ENCODE measurements at regions not wholly inside any gene's neighbourhood (a gene's known extent, or its start where the extent isn't known, plus 50 kb on each side); places are given as distances from the start of the nearest gene placed in this dataset.
"Not testable (repeated sequence)": the region's sequence is repeated elsewhere in the genome, so short reads cannot be mapped to it uniquely, and the experiment has no call there.

GRCh38 chr4:31682796-31683195 lies 962.6 kb downstream of the PCDH7 start:
- DNase-seq = no peak

- no peak for DNase-seq
Measured at GRCh38 chr4:31687717-31688342, 967.7 kb downstream of the PCDH7 start.

DNA sequence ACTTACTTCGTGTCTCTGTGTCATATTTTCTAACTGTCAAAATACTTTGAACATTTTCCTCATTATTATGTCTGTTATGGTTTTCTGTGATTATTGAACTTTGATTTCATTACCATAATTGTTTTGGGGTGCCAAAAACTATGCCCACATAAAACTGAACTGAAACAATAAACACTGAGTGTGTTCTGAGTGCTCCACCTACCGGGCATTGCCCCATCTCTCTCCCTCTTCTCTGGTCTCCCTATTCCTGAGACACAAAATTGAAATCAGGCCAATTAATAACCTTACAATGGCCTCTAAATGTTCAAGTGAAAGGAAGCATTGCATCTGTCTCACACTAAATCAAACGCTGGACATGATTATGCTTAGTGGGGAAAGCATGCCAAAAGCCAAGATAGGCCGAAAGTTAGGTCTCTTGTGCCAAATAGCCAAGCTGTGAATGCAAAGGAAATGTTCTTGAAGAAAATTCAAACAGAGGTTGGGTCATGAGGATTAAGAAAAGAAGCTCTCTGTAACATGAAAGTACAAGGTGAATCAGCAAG lies 972.3 kb downstream of the PCDH7 start:
- DNase-seq = peak; percentile 6

DNA sequence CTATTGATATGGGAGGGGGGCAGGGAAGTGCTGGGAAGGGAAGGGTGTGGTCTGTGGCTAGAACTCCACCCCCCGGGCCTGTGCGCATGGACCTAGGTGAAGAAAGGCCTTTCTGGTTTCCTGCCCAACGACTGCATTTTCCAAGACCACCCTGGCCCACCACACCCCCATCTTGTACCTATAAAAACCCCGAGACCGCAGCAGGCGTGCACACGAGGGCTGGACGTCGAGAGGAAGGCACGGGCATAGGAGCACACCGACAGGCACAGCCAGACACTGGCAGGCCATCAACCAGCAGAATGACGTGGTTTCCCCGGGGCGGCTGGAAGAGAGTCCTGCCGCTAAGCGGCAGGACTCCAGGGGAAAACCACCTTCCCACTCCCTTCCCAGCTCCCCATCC lies 981.1 kb downstream of the PCDH7 start:
- DNase-seq = no peak

DNA sequence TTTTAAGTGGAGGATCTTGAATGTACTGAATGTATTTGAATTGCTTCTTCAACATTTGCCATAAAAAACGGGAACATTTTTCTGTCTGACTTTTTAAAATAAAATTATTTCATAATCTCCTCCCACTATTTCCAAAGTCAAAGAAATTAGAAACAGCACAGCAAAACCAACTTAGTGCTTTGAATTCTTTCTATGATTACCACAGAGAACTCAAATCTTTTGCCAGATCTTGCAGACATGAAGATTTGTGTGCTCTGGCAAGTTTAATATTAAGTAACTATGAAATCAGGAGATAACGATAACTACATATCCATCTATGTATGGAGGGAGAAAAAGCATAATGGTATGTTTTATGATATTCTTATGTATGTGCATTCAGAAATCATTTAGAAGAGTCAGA lies 982.2 kb downstream of the PCDH7 start:
- no peak for DNase-seq

GRCh38 chr4:31714238-31714637 lies 994.1 kb downstream of the PCDH7 start:
- no peak for DNase-seq

DNA sequence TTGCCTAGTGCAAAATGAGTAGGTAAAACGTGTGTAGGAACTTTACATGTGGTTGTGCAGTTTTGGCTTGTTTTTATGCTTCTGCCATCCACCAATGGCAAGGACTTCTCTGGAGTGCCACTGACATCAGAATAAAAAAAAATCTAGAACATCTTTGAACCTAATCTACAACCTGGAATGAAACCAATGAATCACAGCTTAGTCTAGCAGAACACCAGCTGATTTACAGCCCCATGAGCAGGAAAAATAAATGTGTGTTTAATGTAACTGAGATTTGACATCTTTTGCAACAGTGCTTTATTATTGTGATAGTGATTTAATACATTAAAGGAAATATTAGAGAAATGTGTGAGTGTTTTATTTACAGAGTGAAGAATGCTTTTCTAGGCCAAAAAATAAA lies 995.1 kb downstream of the PCDH7 start:
- DNase-seq = no peak

GRCh38 chr4:31727030-31727429 lies 1006.9 kb downstream of the PCDH7 start:
- no peak for DNase-seq

- DNase-seq = no peak
Measured at GRCh38 chr4:31735004-31735403, 1014.8 kb downstream of the PCDH7 start.

GRCh38 chr4:31737419-31737818 lies 1017.2 kb downstream of the PCDH7 start:
- no peak for DNase-seq

DNA sequence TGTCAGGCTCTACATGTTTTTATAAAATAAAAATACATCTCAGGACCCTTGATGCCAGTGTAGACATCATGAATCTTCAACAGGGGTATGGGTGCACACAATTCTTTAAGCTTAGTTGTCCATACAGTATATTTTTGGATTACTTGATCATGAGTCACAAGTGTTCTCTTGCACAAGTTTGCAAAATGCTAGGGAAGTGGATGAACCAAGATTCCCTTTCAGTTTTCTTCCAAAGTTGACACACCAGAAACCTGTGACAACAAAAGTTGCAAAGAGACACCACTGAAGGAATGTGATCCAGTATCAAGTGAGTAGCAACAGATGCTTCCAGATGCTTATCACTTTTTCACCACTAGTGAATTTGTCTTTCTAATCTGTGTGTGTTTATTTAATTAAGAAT lies 1021.2 kb downstream of the PCDH7 start:
- DNase-seq = no peak

GRCh38 chr4:31748382-31748781 lies 1028.2 kb downstream of the PCDH7 start:
- peak; percentile 13 for DNase-seq

DNA sequence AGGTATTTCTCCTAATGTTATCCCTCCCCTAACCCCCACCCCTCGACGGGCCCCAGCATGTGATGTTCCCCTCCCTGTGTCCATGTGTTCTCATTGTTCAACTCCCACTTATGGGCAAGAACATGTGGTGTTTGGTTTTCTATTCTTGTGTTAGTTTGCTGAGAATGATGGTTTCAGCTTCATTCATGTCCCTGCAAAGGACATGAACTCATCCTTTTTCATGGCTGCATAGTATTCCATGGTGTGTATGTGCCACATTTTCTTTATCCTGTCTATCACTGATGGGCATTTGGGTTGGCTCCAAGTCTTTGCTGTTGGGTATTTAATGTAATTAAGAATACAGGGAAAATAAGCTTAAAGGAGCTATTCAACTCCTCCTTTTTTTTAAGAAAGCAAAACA lies 1030.4 kb downstream of the PCDH7 start:
- not testable (repeated sequence) for DNase-seq

DNA sequence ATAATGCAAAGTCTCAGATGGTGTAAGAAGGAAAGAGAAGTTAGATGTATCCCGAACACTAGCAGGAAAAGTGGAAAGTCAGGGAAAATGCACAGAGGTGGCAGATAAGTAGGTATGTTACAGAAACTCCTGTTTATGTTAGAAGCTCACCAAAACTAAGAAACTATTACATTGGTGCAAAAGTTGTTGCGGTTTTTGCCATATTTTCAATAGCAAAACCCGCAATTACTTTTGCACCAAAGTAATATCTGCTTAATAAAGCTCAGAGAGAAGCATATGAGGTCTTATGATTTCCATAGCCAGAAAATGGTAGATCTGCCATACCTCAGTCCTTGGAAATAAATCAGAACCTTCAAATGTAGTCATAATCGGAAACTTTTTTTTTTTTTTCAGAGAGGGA lies 1035.6 kb downstream of the PCDH7 start:
- DNase-seq = no peak

- DNase-seq = no peak
Measured at GRCh38 chr4:31768756-31769155, 1048.6 kb downstream of the PCDH7 start.

GRCh38 chr4:31783311-31783710 lies 1063.1 kb downstream of the PCDH7 start:
- DNase-seq = peak; percentile 8

DNA sequence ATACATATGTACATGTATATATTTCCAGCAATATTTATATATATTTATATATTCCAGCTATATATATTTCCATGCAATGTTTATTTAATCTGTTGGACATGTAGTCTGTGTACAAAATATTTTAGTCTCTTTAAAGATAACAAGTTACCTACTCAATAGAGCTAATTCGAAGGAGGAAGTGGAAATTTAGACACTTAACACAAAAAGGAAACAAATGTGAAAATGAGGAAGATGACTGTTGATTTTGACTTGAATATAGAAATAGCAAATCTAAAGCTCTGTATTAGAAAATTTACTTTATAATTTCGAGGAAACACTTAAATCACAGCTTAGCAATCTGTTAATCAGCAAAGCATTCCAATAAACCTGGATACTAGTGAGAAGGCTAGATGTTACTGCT lies 1064.4 kb downstream of the PCDH7 start:
- no peak for DNase-seq

DNA sequence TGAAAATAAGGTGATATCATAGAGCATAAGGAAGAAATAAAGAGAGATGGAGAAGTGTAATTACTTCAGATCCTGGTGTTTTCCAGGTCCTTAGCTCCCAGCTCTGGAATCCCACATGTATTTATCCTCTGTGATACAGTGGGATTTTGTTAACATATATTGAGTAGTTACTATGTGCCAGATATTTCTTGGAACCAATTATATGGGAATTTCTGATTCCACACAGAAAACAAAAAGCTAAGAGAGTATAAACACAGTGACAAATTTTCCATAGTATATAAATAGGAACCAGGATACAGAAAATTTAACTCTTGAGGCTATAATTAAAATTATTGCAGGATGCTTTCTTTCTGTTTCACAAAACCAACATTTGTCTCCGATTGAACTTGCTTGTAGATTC lies 1067.5 kb downstream of the PCDH7 start:
- no peak for DNase-seq

DNA sequence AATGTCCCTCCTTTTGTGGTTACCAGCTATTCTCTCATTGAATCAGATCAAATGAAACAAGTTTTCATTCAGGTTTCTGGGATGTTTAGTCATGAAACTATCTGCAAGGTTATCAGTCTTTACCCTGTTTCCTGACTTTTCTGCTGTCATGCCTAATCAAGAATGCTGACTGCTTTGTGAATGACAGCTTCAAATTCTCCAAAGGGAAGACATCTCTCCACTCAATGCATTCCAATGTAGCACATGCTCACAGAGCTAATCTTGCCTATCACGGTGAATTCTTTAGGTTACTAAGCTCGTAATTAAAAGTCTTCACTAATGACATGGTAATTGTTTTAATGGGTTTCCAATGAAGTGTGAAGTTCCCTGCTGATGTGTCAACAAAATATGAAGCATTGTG lies 1068.5 kb downstream of the PCDH7 start:
- no peak for DNase-seq

- no peak for DNase-seq
Measured at GRCh38 chr4:31791666-31792065, 1071.5 kb downstream of the PCDH7 start.

- DNase-seq = peak; percentile 13
Measured at GRCh38 chr4:31793907-31794306, 1073.7 kb downstream of the PCDH7 start.

GRCh38 chr4:31797052-31797451 lies 1076.9 kb downstream of the PCDH7 start:
- DNase-seq = not testable (repeated sequence)

GRCh38 chr4:31803526-31804195 lies 1083.5 kb downstream of the PCDH7 start:
- DNase-seq = no peak

GRCh38 chr4:31807036-31807435 lies 1086.9 kb downstream of the PCDH7 start:
- no peak for DNase-seq

DNA sequence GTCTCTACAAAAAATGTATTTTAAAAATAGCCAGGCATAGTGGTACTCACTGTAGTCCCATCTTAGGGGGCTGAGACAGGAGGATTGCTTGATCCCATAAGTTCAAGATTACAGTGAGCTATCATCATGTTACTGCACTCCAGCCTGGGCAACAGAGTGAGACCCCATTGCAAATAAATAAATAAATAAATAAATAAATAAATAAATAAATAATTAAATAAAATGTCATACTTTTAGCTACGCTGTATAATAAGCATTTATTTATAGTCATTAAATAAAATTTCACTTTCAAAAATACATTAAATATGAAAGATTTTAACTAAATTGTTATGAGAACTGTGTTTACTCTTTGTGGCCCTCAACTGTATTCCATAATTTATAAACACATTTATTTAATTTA lies 1124.2 kb downstream of the PCDH7 start:
- no peak for DNase-seq

Measured in DMS53 (cell line).